SK-N-SH (cell line): ENCODE measurements at regions not wholly inside any gene's neighbourhood (a gene's known extent, or its start where the extent isn't known, plus 50 kb on each side); places are given as distances from the start of the nearest gene placed in this dataset.
A peak's percentile ranks its signal among the peaks of the same experiment; 100 is the strongest.

Source experiments
- CTCF ChIA-PET: fragments of 300-600, 350-600 bp; formaldehyde crosslinking; extraction: SDS; loops from one replicate; lab custom pipeline; 2021; lab: Yijun Ruan, JAX
- POLR2A ChIA-PET: fragments of 350-600 bp; sonication (Branson Sonifier 250); formaldehyde crosslinking; extraction: SDS; loops from one replicate; lab custom pipeline; 2020; ENCODE audit warnings: antibody characterized with exemption, inconsistent platforms; lab: Yijun Ruan, JAX
- DNase-seq: peaks from one replicate; pipeline ENCODE4 v3.0.0; 2012
- H2AFZ ChIP-seq: fragments of 200-600 bp; sonication (generic); 2 replicates; pipeline ENCODE4 v1.8.1; 2016; ENCODE audit warnings: antibody characterized with exemption, mild to moderate bottlenecking, low read depth
- H3F3A ChIP-seq: fragments of 200-600 bp; sonication (generic); replicated peaks from 2 replicates; pipeline ENCODE3; 2016; ENCODE audit warnings: antibody characterized with exemption, mild to moderate bottlenecking; ENCODE audit not compliant: insufficient read depth
- H3K27ac ChIP-seq, 2 experiments: fragments of 200-500 bp in 1 of 2; fragments of 200-600 bp in 1 of 2; sonication (Bioruptor generic) in 1 of 2; sonication (generic), shearing (Covaris generic) in 1 of 2; 2 replicates each; pipeline versions ENCODE4 v1.5.1 to v1.6.1; 2014 to 2016; ENCODE audit warnings: low read depth in 2 of 2, inconsistent platforms in 1 of 2, low read length in 1 of 2, mild to moderate bottlenecking in 1 of 2, mixed read lengths in 1 of 2
- H3K27me3 ChIP-seq: fragments of 200-600 bp; sonication (generic), shearing (Covaris generic); 2 replicates; pipeline ENCODE4 v1.6.1; 2016; ENCODE audit warnings: mixed run types; ENCODE audit not compliant: insufficient read depth
- H3K36me3 ChIP-seq, 2 experiments: fragments of 200-500 bp in 1 of 2; fragments of 200-600 bp in 1 of 2; sonication (Bioruptor generic) in 1 of 2; sonication (generic) in 1 of 2; replicated peaks in 1 of 2; 2 replicates each; pipeline versions ENCODE3 to v1.5.1; 2014 to 2016; ENCODE audit warnings: low read length in 1 of 2, mild to moderate bottlenecking in 1 of 2; ENCODE audit not compliant: insufficient read depth in 2 of 2, control insufficient read depth in 1 of 2
- H3K4me1 ChIP-seq, 2 experiments: fragments of 200-500 bp in 1 of 2; fragments of 200-600 bp in 1 of 2; sonication (Bioruptor generic) in 1 of 2; sonication (generic), shearing (Covaris generic) in 1 of 2; 2 replicates each; pipeline versions ENCODE4 v1.5.1 to v1.6.1; 2014 to 2016; ENCODE audit warnings: low read depth in 1 of 2, low read length in 1 of 2, mixed run types in 1 of 2; ENCODE audit not compliant: insufficient read depth in 2 of 2, control insufficient read depth in 1 of 2
- H3K4me2 ChIP-seq: fragments of 200-600 bp; sonication (generic), shearing (Covaris generic); 2 replicates; pipeline ENCODE4 v1.6.1; 2017; ENCODE audit warnings: mixed run types
- H3K4me3 ChIP-seq, 2 experiments: fragments of 200-500 bp in 1 of 2; fragments of 200-600 bp in 1 of 2; sonication (Bioruptor generic) in 1 of 2; sonication (generic), shearing (Covaris generic) in 1 of 2; 2 replicates each; pipeline versions ENCODE4 v1.5.1 to v1.8.1; 2014 to 2016; ENCODE audit warnings: low read depth in 2 of 2, inconsistent platforms in 1 of 2, low read length in 1 of 2, mild to moderate bottlenecking in 1 of 2, mixed read lengths in 1 of 2, moderate library complexity in 1 of 2
- H3K79me2 ChIP-seq: fragments of 200-600 bp; sonication (generic); 2 replicates; pipeline ENCODE4 v1.8.1; 2017; ENCODE audit warnings: mild to moderate bottlenecking; ENCODE audit not compliant: insufficient read depth
- H3K9ac ChIP-seq: fragments of 200-600 bp; sonication (generic); 2 replicates; pipeline ENCODE4 v1.6.1; 2017; ENCODE audit warnings: mixed run types
- H3K9me2 ChIP-seq: fragments of 200-600 bp; sonication (generic); 2 replicates; pipeline ENCODE4 v1.6.1; 2017; ENCODE audit warnings: mixed run types
- H3K9me3 ChIP-seq: fragments of 200-600 bp; sonication (generic); 2 replicates; pipeline ENCODE4 v1.6.1; 2017; ENCODE audit warnings: mixed run types, mild to moderate bottlenecking, moderate library complexity
- H4K20me1 ChIP-seq: fragments of 200-600 bp; sonication (generic); 2 replicates; pipeline ENCODE4 v1.6.1; 2017; ENCODE audit warnings: mild to moderate bottlenecking, mixed run types; ENCODE audit not compliant: insufficient read depth
- CTCF ChIP-seq: fragments of 200-600 bp; sonication (generic); IDR thresholded peaks from 2 replicates; pipeline ENCODE4 v1.6.1; 2017; ENCODE audit warnings: antibody characterized with exemption, mild to moderate bottlenecking, moderate library complexity
- ELF1 ChIP-seq: IDR thresholded peaks from 2 replicates; pipeline ENCODE4 v1.4.0; 2012
- EP300 ChIP-seq, 2 experiments: IDR thresholded peaks; 2 replicates each; pipeline versions ENCODE4 v1.4.0 to v1.6.1; 2012; ENCODE audit warnings: borderline replicate concordance in 1 of 2, low read depth in 1 of 2, low read length in 1 of 2
- FOSL2 ChIP-seq: IDR thresholded peaks from 2 replicates; pipeline ENCODE4 v1.4.0; 2012; ENCODE audit warnings: low read depth, mild to moderate bottlenecking, moderate library complexity, borderline replicate concordance
- IRF3 ChIP-seq: fragments of 150-350 bp; IDR thresholded peaks from 2 replicates; pipeline ENCODE4 v1.6.1; 2016; ENCODE audit warnings: mild to moderate bottlenecking, low read depth, low read length
- JUND ChIP-seq: IDR thresholded peaks from 2 replicates; pipeline ENCODE4 v1.4.0; 2012
- MAX ChIP-seq: IDR thresholded peaks from 2 replicates; pipeline ENCODE4 v1.4.0; 2012; ENCODE audit warnings: low read depth
- MEF2A ChIP-seq: IDR thresholded peaks from 2 replicates; pipeline ENCODE4 v1.4.0; 2012; ENCODE audit warnings: low read depth, borderline replicate concordance
- RAD21 ChIP-seq: IDR thresholded peaks from 2 replicates; pipeline ENCODE4 v1.6.1; 2012; ENCODE audit warnings: mild to moderate bottlenecking, low read length
- RFX5 ChIP-seq: IDR thresholded peaks from 2 replicates; pipeline ENCODE4 v1.6.1; 2012; ENCODE audit warnings: mild to moderate bottlenecking, improper control_type of control experiment, low read length
- SMC3 ChIP-seq: IDR thresholded peaks from 2 replicates; pipeline ENCODE4 v1.6.1; 2012; ENCODE audit warnings: low read depth, low read length, improper control_type of control experiment
- TEAD4 ChIP-seq: IDR thresholded peaks from 2 replicates; pipeline ENCODE4 v1.4.0; 2012; ENCODE audit warnings: mild to moderate bottlenecking, borderline replicate concordance; ENCODE audit not compliant: insufficient read depth
- WGBS: methylation state at CpG from one replicate; pipeline ENCODE4 v1.1.6; 2017; ENCODE audit warnings: low lambda C conversion rate; 5-methylcytosine and 5-hydroxymethylcytosine counted together

- no peaks in the 10 kb centered on the region for H3K27me3 ChIP-seq
- no peak overlapping the region for H3K9ac ChIP-seq
- H3K9me3 ChIP-seq = no peaks in the 10 kb centered on the region
- H3K79me2 ChIP-seq = no peaks in the 10 kb centered on the region
- H3K36me3 ChIP-seq = no peaks in the 10 kb centered on the region
- H3K27ac ChIP-seq = no peak overlapping the region
- TF ChIP-seq MEF2A = no peak
- no peak for TF ChIP-seq JUND
- no peak for TF ChIP-seq IRF3
- no peak for TF ChIP-seq ELF1
- no peak for TF ChIP-seq MAX
- no peak for TF ChIP-seq RFX5
- TF ChIP-seq FOSL2 = no peak
- H3F3A ChIP-seq = no peaks in the 10 kb centered on the region
- no peak for DNase-seq
- H3K4me2 ChIP-seq = no peak overlapping the region
- ChIA-PET POLR2A (no interaction called here), CTCF (interaction anchor here (0.9 to 2.8 kb wide), 3 partner anchors 67 to 513 kb away, joined by 3 to 25 read pairs (median 7); no protein-coding TSS in a partner anchor)
- H3K4me3 ChIP-seq = no peak overlapping the region
- H3K9me2 ChIP-seq = no peaks in the 10 kb centered on the region
- no peaks in the 10 kb centered on the region; a peak in 1 of 4 replicates for H3K4me1 ChIP-seq
- WGBS = 79% methylated on average over 2 of the region's 6 CpGs
- no peaks in the 10 kb centered on the region for H4K20me1 ChIP-seq
- no peak overlapping the region for H2AFZ ChIP-seq
These were observed 306.9 kb downstream of the ZPLD1 start for GRCh38 chr3:102741694-102742093.

GRCh38 chr3:102745881-102746280 lies 311.1 kb downstream of the ZPLD1 start:
- H3K9me2 ChIP-seq = no peaks in the 10 kb centered on the region
- TF ChIP-seq CTCF (peak; percentile 40; the same call in 1 of the 2 replicates), RAD21 (peak; percentile 69), TEAD4 (no peak), EP300 (IDR thresholded peaks at IDR 0.05; ENCODE audit: borderline replicate concordance in 1 of 2, low read depth in 1 of 2, low read length in 1 of 2) (no peak), SMC3 (peak; percentile 25; the same call in 1 of the 2 replicates), ELF1 (no peak)

More at GRCh38 chr3:102745881-102746280, 311.1 kb downstream of the ZPLD1 start:
- no peak overlapping the region for H2AFZ ChIP-seq
- 45% methylated on average over 4 of the region's 4 CpGs for WGBS
- DNase-seq = no peak
- no peaks in the 10 kb centered on the region; a peak in 1 of 4 replicates for H3K4me1 ChIP-seq
- H3K9ac ChIP-seq = no peak overlapping the region
- H3F3A ChIP-seq = no peaks in the 10 kb centered on the region
- H4K20me1 ChIP-seq = no peaks in the 10 kb centered on the region
- ChIA-PET CTCF (interaction anchor here (1.1 to 6.7 kb wide), 2 partner anchors 10 to 73 kb away, joined by 4 to 37 read pairs; no protein-coding TSS in a partner anchor), POLR2A (interaction anchor here (0.6 kb wide), 1 partner anchor 305 kb away, joined by 3 read pairs; no protein-coding TSS in a partner anchor)
- no peaks in the 10 kb centered on the region for H3K27me3 ChIP-seq
- no peaks in the 10 kb centered on the region for H3K36me3 ChIP-seq
- H3K27ac ChIP-seq = no peak overlapping the region
- no peaks in the 10 kb centered on the region for H3K9me3 ChIP-seq
- no peaks in the 10 kb centered on the region for H3K79me2 ChIP-seq
- H3K4me2 ChIP-seq = no peak overlapping the region
- H3K4me3 ChIP-seq = no peak overlapping the region
